Left kidney (tissue), 1 donor: ENCODE measurements at regions not wholly inside any gene's neighbourhood (a gene's known extent, or its start where the extent isn't known, plus 50 kb on each side); places are given as distances from the start of the nearest gene placed in this dataset.
"Not testable (repeated sequence)": the region's sequence is repeated elsewhere in the genome, so short reads cannot be mapped to it uniquely, and the experiment has no call there.

Experiments
- DNase-seq: peaks from one replicate; pipeline ENCODE4 v3.0.0-alpha.2; 2013

- no peak for DNase-seq
These were observed 107.8 kb upstream of the BCL6 start for GRCh38 chr3:187852842-187853730.

GRCh38 chr3:187855131-187855530 lies 109.9 kb upstream of the BCL6 start:
- DNase-seq, result no peak

- DNase-seq, result no peak
These were observed 111.3 kb upstream of the BCL6 start for GRCh38 chr3:187856555-187856954.

- DNase-seq, result no peak
These were observed 112.8 kb upstream of the BCL6 start for GRCh38 chr3:187858041-187858440.

GRCh38 chr3:187858711-187859110 lies 113.4 kb upstream of the BCL6 start:
- DNase-seq, result no peak

- not testable (repeated sequence) for DNase-seq
These were observed 117.5 kb upstream of the BCL6 start for GRCh38 chr3:187862701-187863277.

- no peak for DNase-seq
These were observed 125.3 kb upstream of the BCL6 start for GRCh38 chr3:187870360-187871203.

- DNase-seq, result no peak
These were observed 125.9 kb upstream of the BCL6 start for GRCh38 chr3:187871204-187871591.

- no peak for DNase-seq
These were observed 126.6 kb upstream of the BCL6 start for GRCh38 chr3:187871848-187872247.

- DNase-seq, result no peak
These were observed 128.6 kb upstream of the BCL6 start for GRCh38 chr3:187873843-187874242.

- no peak for DNase-seq
These were observed 130.6 kb upstream of the BCL6 start for GRCh38 chr3:187875863-187876262.

- no peak for DNase-seq
These were observed 133.7 kb upstream of the BCL6 start for GRCh38 chr3:187878772-187879518.

- DNase-seq, result no peak
These were observed 135.2 kb upstream of the BCL6 start for GRCh38 chr3:187880441-187880840.

GRCh38 chr3:187880851-187881250 lies 135.6 kb upstream of the BCL6 start:
- no peak for DNase-seq

GRCh38 chr3:187888701-187889100 lies 143.4 kb upstream of the BCL6 start:
- DNase-seq, result no peak

GRCh38 chr3:187889106-187889505 lies 143.8 kb upstream of the BCL6 start:
- DNase-seq, result no peak

- no peak for DNase-seq
These were observed 144.5 kb upstream of the BCL6 start for GRCh38 chr3:187889601-187890404.

GRCh38 chr3:187890405-187890752 lies 145.1 kb upstream of the BCL6 start:
- not testable (repeated sequence) for DNase-seq

GRCh38 chr3:187896646-187897045 lies 151.4 kb upstream of the BCL6 start:
- no peak for DNase-seq

- DNase-seq, result no peak
These were observed 154.0 kb upstream of the BCL6 start for GRCh38 chr3:187899246-187899645.
